A549 (cell line): ENCODE measurements at regions not wholly inside any gene's neighbourhood (a gene's known extent, or its start where the extent isn't known, plus 50 kb on each side); places are given as distances from the start of the nearest gene placed in this dataset.

Experiments
- ATAC-seq, 2 experiments: fragments of 200-7000 bp in 1 of 2; fragments of >200 bp in 1 of 2; cut with Nextera tagmentation in 1 of 2; cut with Tn5 transposase in 1 of 2; 3 replicates each; pipeline versions ENCODE4 v1.8.0 to v1.9.1; 2018 to 2020; ENCODE audit warnings: mild to moderate bottlenecking in 1 of 2, moderate library complexity in 1 of 2
- CTCF ChIA-PET: fragments of 300-600 bp; sonication (Branson Sonifier 250); formaldehyde crosslinking; extraction: SDS; loops from one replicate; lab custom pipeline; 2021; ENCODE audit warnings: antibody characterized with exemption, inconsistent platforms; lab: Yijun Ruan, JAX
- POLR2A ChIA-PET: fragments of 350-600 bp; formaldehyde crosslinking; extraction: SDS; loops from one replicate; lab custom pipeline; 2021; ENCODE audit warnings: antibody characterized with exemption, inconsistent platforms; lab: Yijun Ruan, JAX
- DNase-seq, 2 experiments: peaks; one replicate each; pipeline versions ENCODE4 v3.0.0 to v3.0.0-alpha.2; 2011 to 2016; ENCODE audit warnings: low read depth in 1 of 2, low spot score in 1 of 2
- FAIRE-seq: peaks from 2 replicates; lab custom pipeline; 2011; peaks lifted over from hg19 to GRCh38; lab: Jason Lieb, UNC
- H3K27ac ChIP-seq, 2 experiments: fragments of >200 bp; sonication (Bioruptor Twin); formaldehyde crosslinking; 3 replicates each; pipeline ENCODE4 v1.5.1; 2016 to 2017
- H3K4me1 ChIP-seq: fragments of >200 bp; sonication (Bioruptor Twin); formaldehyde crosslinking; 3 replicates; pipeline ENCODE4 v1.6.1; 2016
- H3K4me2 ChIP-seq: fragments of >200 bp; sonication (Bioruptor Twin); formaldehyde crosslinking; 3 replicates; pipeline ENCODE4 v1.6.1; 2016
- H3K4me3 ChIP-seq: fragments of >200 bp; sonication (Bioruptor Twin); formaldehyde crosslinking; 3 replicates; pipeline ENCODE4 v1.5.1; 2016
- H3K9me3 ChIP-seq: fragments of >200 bp; sonication (Bioruptor Twin); formaldehyde crosslinking; 3 replicates; pipeline ENCODE4 v1.6.1; 2016
- EHF ChIP-seq: fragments of 250-450 bp; sonication (Bioruptor Pico); IDR thresholded peaks from 2 replicates; pipeline ENCODE4 v1.5.0; 2020; ENCODE audit warnings: mild to moderate bottlenecking
- EP300 ChIP-seq, 2 experiments: fragments of >200 bp; sonication (Bioruptor Twin); formaldehyde crosslinking; IDR thresholded peaks; 2 replicates in 1 of 2; 3 replicates in 1 of 2; pipeline ENCODE4 v1.6.1; 2016 to 2017
- FOSB ChIP-seq: fragments of 250-450 bp; sonication (Bioruptor Pico); IDR thresholded peaks from 2 replicates; pipeline ENCODE4 v1.5.0; 2020; ENCODE audit warnings: mild to moderate bottlenecking, moderate library complexity
- HOXB5 ChIP-seq: fragments of 250-450 bp; sonication (Bioruptor Pico); IDR thresholded peaks from 2 replicates; pipeline ENCODE4 v1.5.0; 2020; ENCODE audit warnings: mild to moderate bottlenecking, moderate library complexity
- JUN ChIP-seq, 2 experiments: fragments of >200 bp; sonication (Bioruptor Twin); formaldehyde crosslinking; IDR thresholded peaks; 2 replicates in 1 of 2; 3 replicates in 1 of 2; pipeline ENCODE4 v1.6.1; 2016 to 2017
- JUNB ChIP-seq: fragments of >200 bp; sonication (Bioruptor Twin); formaldehyde crosslinking; IDR thresholded peaks from 2 replicates; pipeline ENCODE4 v1.6.1; 2016
- KDM1A ChIP-seq: fragments of 200-600 bp; sonication (generic); IDR thresholded peaks from 2 replicates; pipeline ENCODE4 v1.6.1; 2016; ENCODE audit warnings: low read depth, mild to moderate bottlenecking
- MYC ChIP-seq: IDR thresholded peaks from 2 replicates; pipeline ENCODE4 v1.6.1; 2012; ENCODE audit warnings: mild to moderate bottlenecking, inconsistent platforms, low read length, improper control_type of control experiment, borderline replicate concordance
- NR3C1 ChIP-seq: fragments of >200 bp; sonication (Bioruptor Twin); formaldehyde crosslinking; IDR thresholded peaks from 3 replicates; pipeline ENCODE4 v1.6.1; 2017
- POLR2A ChIP-seq: IDR thresholded peaks from 2 replicates; pipeline ENCODE4 v1.6.1; 2012; ENCODE audit warnings: mild to moderate bottlenecking, low read length
- RFX5 ChIP-seq: fragments of 450-650 bp; IDR thresholded peaks from 2 replicates; pipeline ENCODE4 v1.7.1; 2014; ENCODE audit warnings: antibody characterized with exemption, mild to moderate bottlenecking, moderate library complexity
- RNF2 ChIP-seq: fragments of 200-600 bp; sonication (generic); IDR thresholded peaks from 2 replicates; pipeline ENCODE4 v1.6.1; 2016; ENCODE audit warnings: low read depth, mild to moderate bottlenecking, antibody characterized with exemption, moderate library complexity, borderline replicate concordance
- SREBF2 ChIP-seq: fragments of 450-650 bp; IDR thresholded peaks from 2 replicates; pipeline ENCODE4 v1.6.1; 2014; ENCODE audit warnings: mild to moderate bottlenecking, moderate library complexity
- TFCP2L1 ChIP-seq: fragments of 250-450 bp; sonication (Bioruptor Pico); IDR thresholded peaks from 2 replicates; pipeline ENCODE4 v1.5.0; 2021; ENCODE audit warnings: mild to moderate bottlenecking
- TP53 ChIP-seq: fragments of 250-450 bp; sonication (Bioruptor Pico); IDR thresholded peaks from 2 replicates; pipeline ENCODE4 v1.5.0; 2021; ENCODE audit warnings: mild to moderate bottlenecking, moderate library complexity
- ZSCAN20 ChIP-seq: fragments of 250-450 bp; sonication (Bioruptor Pico); IDR thresholded peaks from 2 replicates; pipeline ENCODE4 v1.8.0; 2022; ENCODE audit warnings: mild to moderate bottlenecking, moderate library complexity
- WGBS: methylation state at CpG from one replicate; pipeline ENCODE4 v1.1.6; 2017; ENCODE audit errors: missing lambda C conversion rate; 5-methylcytosine and 5-hydroxymethylcytosine counted together
- TF ChIP-seq, protein P1 (sequence below): IDR thresholded peaks from 2 replicates; pipeline ENCODE4 v1.6.1; 2012
- TF ChIP-seq, protein P2 (sequence below): fragments of 250-450 bp; sonication (Bioruptor Pico); IDR thresholded peaks from 2 replicates; pipeline ENCODE4 v1.5.0; 2021; ENCODE audit warnings: mild to moderate bottlenecking, moderate library complexity, borderline replicate concordance
- TF ChIP-seq, protein P3 (sequence below): fragments of >200 bp; sonication (Bioruptor Twin); formaldehyde crosslinking; IDR thresholded peaks from 3 replicates; pipeline ENCODE4 v1.6.1; 2016
- TF ChIP-seq, protein P4 (sequence below): fragments of 450-650 bp; IDR thresholded peaks from 2 replicates; pipeline ENCODE4 v1.6.1; 2014; ENCODE audit warnings: antibody characterized with exemption

DNA sequence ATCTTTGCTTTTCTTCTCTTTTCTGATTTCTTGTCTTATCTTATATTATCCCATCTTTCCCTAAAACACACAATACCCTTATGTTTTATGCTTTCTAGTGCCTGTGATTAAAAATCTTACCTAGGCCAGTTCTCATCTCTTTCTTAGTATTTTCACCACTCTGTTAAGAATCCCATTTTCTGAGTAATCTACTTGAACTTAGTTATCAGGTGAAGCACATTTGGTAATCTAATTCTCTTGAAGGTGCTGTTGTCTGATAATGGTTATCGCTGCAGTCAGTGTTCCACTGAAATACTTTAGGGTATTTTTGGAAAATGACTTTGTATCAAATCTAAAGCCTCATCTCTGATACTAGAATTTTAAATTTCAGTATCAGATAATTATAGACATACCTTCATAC is 192.5 kb upstream of the MAN1A1 start:
- FAIRE-seq: no peak
- POLR2A ChIA-PET: no interaction called here
- WGBS: 58% methylated on average over 1 of the region's 1 CpG
- no peak for DNase-seq
- Histone ChIP-seq H3K4me1 (no peaks in the 10 kb centered on the region), H3K9me3 (no peaks in the 10 kb centered on the region), H3K4me2 (no peak overlapping the region), H3K27ac (no peak overlapping the region), H3K4me3 (no peak overlapping the region)
- CTCF ChIA-PET: no interaction called here
- TF ChIP-seq KDM1A (no peak), JUN (IDR thresholded peaks at IDR 0.05) (no peak), RFX5 (no peak), TFCP2L1 (no peak), RNF2 (no peak), MYC (no peak), JUNB (no peak)
- TF ChIP-seq, protein P1, sequence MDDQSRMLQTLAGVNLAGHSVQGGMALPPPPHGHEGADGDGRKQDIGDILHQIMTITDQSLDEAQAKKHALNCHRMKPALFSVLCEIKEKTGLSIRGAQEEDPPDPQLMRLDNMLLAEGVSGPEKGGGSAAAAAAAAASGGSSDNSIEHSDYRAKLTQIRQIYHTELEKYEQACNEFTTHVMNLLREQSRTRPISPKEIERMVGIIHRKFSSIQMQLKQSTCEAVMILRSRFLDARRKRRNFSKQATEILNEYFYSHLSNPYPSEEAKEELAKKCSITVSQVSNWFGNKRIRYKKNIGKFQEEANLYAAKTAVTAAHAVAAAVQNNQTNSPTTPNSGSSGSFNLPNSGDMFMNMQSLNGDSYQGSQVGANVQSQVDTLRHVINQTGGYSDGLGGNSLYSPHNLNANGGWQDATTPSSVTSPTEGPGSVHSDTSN: no peak
- ATAC-seq: no peak

DNA sequence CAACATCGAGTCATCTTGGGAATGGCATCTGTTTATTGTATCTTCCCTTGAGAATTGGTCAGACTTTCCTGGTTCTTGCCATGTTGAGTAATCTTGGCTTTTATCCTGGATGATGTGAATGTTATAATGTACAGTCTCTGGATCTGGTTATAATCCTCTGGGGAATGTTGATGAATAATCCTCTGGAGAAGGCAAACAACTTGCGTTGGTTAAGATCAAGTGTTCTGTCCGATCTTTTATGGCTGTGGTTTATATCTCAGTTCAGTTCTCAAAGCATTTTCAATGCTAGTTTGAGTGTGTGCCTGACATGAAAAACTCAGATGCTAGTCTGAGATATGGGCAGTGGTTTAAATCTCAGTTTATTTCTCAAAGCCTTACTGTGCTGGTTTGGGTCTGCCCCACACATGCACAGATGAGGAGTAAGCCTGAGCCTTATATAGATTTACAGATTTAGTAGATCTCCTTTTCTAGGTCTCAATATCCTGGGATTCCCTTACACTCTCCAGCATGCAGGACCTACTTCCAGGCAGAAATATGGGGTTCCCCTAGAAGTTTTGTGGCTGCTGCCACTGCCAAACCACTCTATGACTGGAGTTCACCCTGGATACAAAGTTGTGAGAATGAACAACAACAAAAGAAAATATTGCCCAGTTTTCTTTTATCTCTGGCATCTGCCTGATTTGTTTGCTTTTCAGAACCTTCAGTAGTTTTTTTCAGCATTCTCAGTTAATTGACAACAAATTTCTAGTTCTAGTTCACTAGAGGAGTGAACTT is 191.8 kb upstream of the MAN1A1 start:
- no peaks in the 10 kb centered on the region for H3K4me1 ChIP-seq
- POLR2A ChIA-PET: no interaction called here
- H3K27ac ChIP-seq: no peak overlapping the region
- peak in 1 of 2 experiments; percentile 33 for DNase-seq
- no peak for FAIRE-seq
- ATAC-seq: peak; percentile 45 to 71
- WGBS: 0% methylated on average over 3 of the region's 3 CpGs
- H3K9me3 ChIP-seq: no peaks in the 10 kb centered on the region
- CTCF ChIA-PET: no interaction called here
- TF ChIP-seq POLR2A: no peak
- TF ChIP-seq KDM1A: no peak
- TF ChIP-seq, protein P2, sequence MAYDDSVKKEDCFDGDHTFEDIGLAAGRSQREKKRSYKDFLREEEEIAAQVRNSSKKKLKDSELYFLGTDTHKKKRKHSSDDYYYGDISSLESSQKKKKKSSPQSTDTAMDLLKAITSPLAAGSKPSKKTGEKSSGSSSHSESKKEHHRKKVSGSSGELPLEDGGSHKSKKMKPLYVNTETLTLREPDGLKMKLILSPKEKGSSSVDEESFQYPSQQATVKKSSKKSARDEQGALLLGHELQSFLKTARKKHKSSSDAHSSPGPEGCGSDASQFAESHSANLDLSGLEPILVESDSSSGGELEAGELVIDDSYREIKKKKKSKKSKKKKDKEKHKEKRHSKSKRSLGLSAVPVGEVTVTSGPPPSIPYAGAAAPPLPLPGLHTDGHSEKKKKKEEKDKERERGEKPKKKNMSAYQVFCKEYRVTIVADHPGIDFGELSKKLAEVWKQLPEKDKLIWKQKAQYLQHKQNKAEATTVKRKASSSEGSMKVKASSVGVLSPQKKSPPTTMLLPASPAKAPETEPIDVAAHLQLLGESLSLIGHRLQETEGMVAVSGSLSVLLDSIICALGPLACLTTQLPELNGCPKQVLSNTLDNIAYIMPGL (CRISPR knock-in tag): no peak
- TF ChIP-seq, protein P3, sequence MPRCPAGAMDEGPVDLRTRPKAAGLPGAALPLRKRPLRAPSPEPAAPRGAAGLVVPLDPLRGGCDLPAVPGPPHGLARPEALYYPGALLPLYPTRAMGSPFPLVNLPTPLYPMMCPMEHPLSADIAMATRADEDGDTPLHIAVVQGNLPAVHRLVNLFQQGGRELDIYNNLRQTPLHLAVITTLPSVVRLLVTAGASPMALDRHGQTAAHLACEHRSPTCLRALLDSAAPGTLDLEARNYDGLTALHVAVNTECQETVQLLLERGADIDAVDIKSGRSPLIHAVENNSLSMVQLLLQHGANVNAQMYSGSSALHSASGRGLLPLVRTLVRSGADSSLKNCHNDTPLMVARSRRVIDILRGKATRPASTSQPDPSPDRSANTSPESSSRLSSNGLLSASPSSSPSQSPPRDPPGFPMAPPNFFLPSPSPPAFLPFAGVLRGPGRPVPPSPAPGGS: no peak
- TF ChIP-seq, all 56 proteins: peak for 0
- H3K4me3 ChIP-seq: no peak overlapping the region
- H3K4me2 ChIP-seq: peak overlapping the region; percentile 20; the same call in 1 of the 3 replicates

DNA sequence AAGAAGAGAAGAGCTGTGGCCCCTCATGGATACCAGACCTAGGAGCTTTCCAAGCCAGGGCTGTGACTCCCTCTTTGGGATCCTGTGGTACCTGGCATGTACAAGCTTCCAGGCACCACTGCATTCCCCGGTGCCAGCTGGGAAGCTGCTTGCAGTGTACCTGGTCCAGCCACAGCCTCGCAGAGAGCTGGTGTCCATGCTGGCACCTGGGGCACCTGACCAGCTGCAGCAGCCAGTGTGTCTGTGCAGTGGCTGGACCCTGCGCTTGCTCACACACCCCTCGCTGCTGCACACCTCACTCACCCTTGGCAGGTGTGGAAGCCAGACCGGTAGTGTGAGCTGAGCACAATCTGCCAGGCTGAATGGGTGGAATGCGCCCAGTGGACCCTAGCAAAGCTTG is 190.9 kb upstream of the MAN1A1 start:
- no peak overlapping the region for H3K27ac ChIP-seq
- DNase-seq (no peak), ATAC-seq (no peak), FAIRE-seq (no peak)
- POLR2A ChIA-PET: no interaction called here
- no peaks in the 10 kb centered on the region for H3K4me1 ChIP-seq
- no peaks in the 10 kb centered on the region for H3K9me3 ChIP-seq
- TF ChIP-seq ZSCAN20 (no peak), TP53 (CRISPR knock-in tag) (no peak), EP300 (IDR thresholded peaks at IDR 0.05) (no peak), FOSB (CRISPR knock-in tag) (no peak), HOXB5 (CRISPR knock-in tag) (no peak), SREBF2 (no peak), EHF (CRISPR knock-in tag) (no peak), NR3C1 (no peak)
- TF ChIP-seq, protein P4, sequence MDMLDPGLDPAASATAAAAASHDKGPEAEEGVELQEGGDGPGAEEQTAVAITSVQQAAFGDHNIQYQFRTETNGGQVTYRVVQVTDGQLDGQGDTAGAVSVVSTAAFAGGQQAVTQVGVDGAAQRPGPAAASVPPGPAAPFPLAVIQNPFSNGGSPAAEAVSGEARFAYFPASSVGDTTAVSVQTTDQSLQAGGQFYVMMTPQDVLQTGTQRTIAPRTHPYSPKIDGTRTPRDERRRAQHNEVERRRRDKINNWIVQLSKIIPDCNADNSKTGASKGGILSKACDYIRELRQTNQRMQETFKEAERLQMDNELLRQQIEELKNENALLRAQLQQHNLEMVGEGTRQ: no peak
- 6% methylated on average over 6 of the region's 6 CpGs for WGBS
- CTCF ChIA-PET: no interaction called here
- no peak overlapping the region for H3K4me3 ChIP-seq
- H3K4me2 ChIP-seq: 0 out of 3 replicates have a peak overlapping the region, but pooled peaks have one; percentile 17
